ENCODE measurements at regions not wholly inside any gene's neighbourhood (a gene's known extent, or its start where the extent isn't known, plus 50 kb on each side); places are given as distances from the start of the nearest gene placed in this dataset.

DNA sequence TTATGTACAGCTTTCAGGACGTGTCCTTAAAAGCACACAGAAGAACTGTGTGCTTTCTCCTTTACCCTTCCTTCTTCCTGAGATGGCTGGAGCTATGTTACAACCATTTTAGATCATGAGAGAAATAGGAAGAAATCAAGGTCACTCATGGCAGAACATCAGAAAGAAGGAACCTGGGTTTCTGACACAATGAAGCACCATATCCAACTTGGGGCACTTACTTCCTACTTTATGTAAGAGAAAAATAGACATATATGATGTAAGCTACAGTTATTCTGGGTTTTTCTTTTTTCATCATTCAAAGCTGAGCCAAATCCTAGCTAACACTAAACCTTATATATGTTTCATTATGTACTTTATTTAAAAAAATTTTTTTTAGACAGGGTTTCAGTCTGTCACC is 79.5 kb downstream of the FAM161A start:
- Histone ChIP-seq H3K27ac (ENCODE audit: low read depth, low read length) (no peak overlapping the region), H3K4me3 (ENCODE audit: insufficient read depth, low read length, poor library complexity, severe bottlenecking) (no peak overlapping the region), H4K20me1 (ENCODE audit: low read depth, low read length) (no peaks in the 10 kb centered on the region), H3K9ac (ENCODE audit: low read length) (no peak overlapping the region), H3K4me2 (ENCODE audit: low read depth, low read length, poor library complexity, severe bottlenecking) (no peak overlapping the region), H3K9me2 (replicated peaks; ENCODE audit: insufficient read depth, low read length) (no peaks in the 10 kb centered on the region), H3F3A (ENCODE audit: insufficient read depth) (no peaks in the 10 kb centered on the region), H3K27me3 (ENCODE audit: low read length) (no peaks in the 10 kb centered on the region), H3K9me3 (ENCODE audit: insufficient read depth, low read length) (no peaks in the 10 kb centered on the region), H2AFZ (ENCODE audit: low read depth, low read length, severe bottlenecking) (no peak overlapping the region), H3K36me3 (ENCODE audit: low read length) (no peaks in the 10 kb centered on the region), H3K79me2 (ENCODE audit: insufficient read depth, low read length) (no peaks in the 10 kb centered on the region)
- TF ChIP-seq, protein P1, sequence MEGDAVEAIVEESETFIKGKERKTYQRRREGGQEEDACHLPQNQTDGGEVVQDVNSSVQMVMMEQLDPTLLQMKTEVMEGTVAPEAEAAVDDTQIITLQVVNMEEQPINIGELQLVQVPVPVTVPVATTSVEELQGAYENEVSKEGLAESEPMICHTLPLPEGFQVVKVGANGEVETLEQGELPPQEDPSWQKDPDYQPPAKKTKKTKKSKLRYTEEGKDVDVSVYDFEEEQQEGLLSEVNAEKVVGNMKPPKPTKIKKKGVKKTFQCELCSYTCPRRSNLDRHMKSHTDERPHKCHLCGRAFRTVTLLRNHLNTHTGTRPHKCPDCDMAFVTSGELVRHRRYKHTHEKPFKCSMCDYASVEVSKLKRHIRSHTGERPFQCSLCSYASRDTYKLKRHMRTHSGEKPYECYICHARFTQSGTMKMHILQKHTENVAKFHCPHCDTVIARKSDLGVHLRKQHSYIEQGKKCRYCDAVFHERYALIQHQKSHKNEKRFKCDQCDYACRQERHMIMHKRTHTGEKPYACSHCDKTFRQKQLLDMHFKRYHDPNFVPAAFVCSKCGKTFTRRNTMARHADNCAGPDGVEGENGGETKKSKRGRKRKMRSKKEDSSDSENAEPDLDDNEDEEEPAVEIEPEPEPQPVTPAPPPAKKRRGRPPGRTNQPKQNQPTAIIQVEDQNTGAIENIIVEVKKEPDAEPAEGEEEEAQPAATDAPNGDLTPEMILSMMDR (IDR thresholded peaks at IDR 0.05; ENCODE audit: insufficient read depth, low read length, poor library complexity, severe bottlenecking), result no peak
- TF ChIP-seq EZH2phosphoT487 (conservative IDR thresholded peaks at IDR 0.05; ENCODE audit: low read length), result no peak

DNA sequence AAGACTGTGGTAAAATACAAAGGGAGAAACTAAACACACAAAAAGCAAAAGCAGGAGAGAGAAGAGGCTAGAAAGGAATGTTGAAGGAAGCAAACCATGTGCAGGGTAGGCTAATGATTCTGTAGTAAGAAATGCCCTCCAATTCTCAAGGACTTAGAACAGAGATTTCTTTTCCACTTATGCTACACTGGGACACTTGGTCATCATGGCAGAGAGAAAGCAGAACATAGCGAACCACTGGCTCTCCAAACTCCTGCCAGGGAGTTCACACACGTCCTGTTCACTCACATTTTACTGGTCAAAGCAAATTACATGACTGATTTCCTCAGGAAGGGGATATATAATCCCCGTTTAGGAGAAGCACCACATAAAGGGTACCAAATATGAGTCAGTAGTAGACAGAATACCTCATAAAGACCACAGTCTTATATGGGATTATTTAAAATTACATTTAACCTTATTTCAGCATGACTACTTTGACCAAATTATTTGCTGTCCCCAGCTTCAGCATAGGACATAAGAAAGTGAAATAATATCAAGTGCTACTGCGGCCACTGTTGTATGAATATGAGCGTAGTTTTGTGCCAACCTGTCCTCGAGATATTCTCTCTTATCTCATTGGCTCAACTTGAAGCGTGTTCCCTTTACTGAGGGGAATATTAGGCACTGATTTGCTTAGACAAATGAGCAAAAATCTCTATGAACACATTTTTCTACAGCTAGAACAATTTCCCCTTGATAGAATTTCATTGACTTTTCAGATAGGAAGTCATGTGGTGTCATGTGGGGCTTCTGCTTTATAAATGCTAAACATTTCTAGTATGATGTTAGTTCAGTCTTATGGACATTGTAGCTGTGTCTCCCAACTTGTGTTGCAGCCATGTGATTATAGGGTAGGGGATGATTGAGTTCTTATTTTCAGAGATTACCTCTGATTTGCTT is 81.7 kb downstream of the FAM161A start:
- Histone ChIP-seq H3K4me3 (ENCODE audit: insufficient read depth, low read length, poor library complexity, severe bottlenecking) (no peak overlapping the region), H3K9me2 (replicated peaks; ENCODE audit: insufficient read depth, low read length) (no peaks in the 10 kb centered on the region), H3K36me3 (ENCODE audit: low read length) (no peaks in the 10 kb centered on the region), H3K27me3 (ENCODE audit: low read length) (no peaks in the 10 kb centered on the region), H4K20me1 (ENCODE audit: low read depth, low read length) (no peaks in the 10 kb centered on the region), H3K4me2 (ENCODE audit: low read depth, low read length, poor library complexity, severe bottlenecking) (no peak overlapping the region), H3F3A (ENCODE audit: insufficient read depth) (no peaks in the 10 kb centered on the region), H2AFZ (ENCODE audit: low read depth, low read length, severe bottlenecking) (no peak overlapping the region), H3K9me3 (ENCODE audit: insufficient read depth, low read length) (no peaks in the 10 kb centered on the region), H3K79me2 (ENCODE audit: insufficient read depth, low read length) (no peaks in the 10 kb centered on the region), H3K27ac (ENCODE audit: low read depth, low read length) (no peak overlapping the region), H3K9ac (ENCODE audit: low read length) (no peak overlapping the region)
- TF ChIP-seq, protein P1 (IDR thresholded peaks at IDR 0.05; ENCODE audit: insufficient read depth, low read length, poor library complexity, severe bottlenecking), result no peak
- no peak for TF ChIP-seq EZH2phosphoT487 (conservative IDR thresholded peaks at IDR 0.05; ENCODE audit: low read length)

DNA sequence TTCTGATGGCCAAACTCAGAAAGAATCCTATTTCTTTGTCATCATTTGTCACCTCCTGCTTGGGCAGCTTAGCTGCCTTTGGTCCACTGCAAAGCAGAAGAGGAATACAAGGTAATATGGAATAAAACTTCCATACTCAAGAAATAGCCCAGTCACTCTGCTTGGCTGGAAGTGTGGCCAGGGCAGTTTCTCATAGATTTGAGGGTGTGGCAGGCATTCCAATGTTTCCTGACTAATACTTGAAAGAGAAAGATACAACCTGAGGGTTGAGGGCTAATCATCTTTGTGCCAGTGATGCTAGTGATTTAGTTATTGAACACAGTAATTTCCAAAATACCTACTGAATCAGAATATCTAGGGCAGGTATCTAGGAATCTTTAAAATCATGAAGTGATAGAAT is 83.1 kb downstream of the FAM161A start:
- Histone ChIP-seq H4K20me1 (ENCODE audit: low read depth, low read length) (no peaks in the 10 kb centered on the region), H3F3A (ENCODE audit: insufficient read depth) (no peaks in the 10 kb centered on the region), H3K9me2 (replicated peaks; ENCODE audit: insufficient read depth, low read length) (no peaks in the 10 kb centered on the region), H3K79me2 (ENCODE audit: insufficient read depth, low read length) (no peaks in the 10 kb centered on the region), H3K4me3 (ENCODE audit: insufficient read depth, low read length, poor library complexity, severe bottlenecking) (no peak overlapping the region), H3K4me2 (ENCODE audit: low read depth, low read length, poor library complexity, severe bottlenecking) (no peak overlapping the region), H2AFZ (ENCODE audit: low read depth, low read length, severe bottlenecking) (no peak overlapping the region), H3K9me3 (ENCODE audit: insufficient read depth, low read length) (no peaks in the 10 kb centered on the region), H3K27me3 (ENCODE audit: low read length) (no peaks in the 10 kb centered on the region), H3K9ac (ENCODE audit: low read length) (no peak overlapping the region), H3K36me3 (ENCODE audit: low read length) (no peaks in the 10 kb centered on the region), H3K27ac (ENCODE audit: low read depth, low read length) (no peak overlapping the region)
- no peak for TF ChIP-seq EZH2phosphoT487 (conservative IDR thresholded peaks at IDR 0.05; ENCODE audit: low read length)
- TF ChIP-seq, protein P1 (IDR thresholded peaks at IDR 0.05; ENCODE audit: insufficient read depth, low read length, poor library complexity, severe bottlenecking), result no peak
